ENCODE measurements at regions not wholly inside any gene's neighbourhood (a gene's known extent, or its start where the extent isn't known, plus 50 kb on each side); places are given as distances from the start of the nearest gene placed in this dataset.

DNA sequence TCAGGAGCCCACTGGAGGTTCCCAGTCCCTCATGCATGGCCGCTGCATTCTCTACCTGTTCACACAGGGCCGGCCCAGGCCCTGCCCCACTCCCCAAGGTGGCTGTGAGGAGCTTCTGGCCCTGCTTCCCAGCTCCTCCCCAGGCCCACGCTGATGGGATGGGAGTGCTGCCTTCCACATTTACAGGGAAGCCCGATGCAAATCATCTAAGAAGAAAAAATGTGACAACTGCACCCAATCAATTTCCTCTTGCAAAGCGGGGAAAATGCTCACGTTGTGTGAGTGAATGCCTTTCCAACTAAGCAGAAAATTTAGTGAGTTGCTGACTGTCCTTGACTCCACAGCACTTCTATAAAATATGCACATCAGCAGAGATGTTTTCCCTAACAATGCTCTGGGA is 485.8 kb upstream of the MGMT start:
- POLR2A ChIA-PET = no interaction called here
- Histone ChIP-seq H3K79me2 (ENCODE audit: insufficient read depth) (no peaks in the 10 kb centered on the region), H3K9ac (no peak overlapping the region), H3K9me2 (no peaks in the 10 kb centered on the region), H3K36me3 (replicated peaks in 1 of 2; ENCODE audit: control insufficient read depth in 1 of 2, insufficient read depth in 2 of 2, low read length in 1 of 2) (no peaks in the 10 kb centered on the region), H3K27ac (ENCODE audit: low read depth in 2 of 2, low read length in 1 of 2) (no peak overlapping the region), H4K20me1 (ENCODE audit: insufficient read depth) (no peaks in the 10 kb centered on the region), H3K27me3 (ENCODE audit: insufficient read depth) (no peaks in the 10 kb centered on the region), H3K9me3 (no peaks in the 10 kb centered on the region), H2AFZ (ENCODE audit: low read depth) (no peak overlapping the region), H3F3A (replicated peaks; ENCODE audit: insufficient read depth) (no peaks in the 10 kb centered on the region), H3K4me1 (ENCODE audit: control insufficient read depth in 1 of 2, insufficient read depth in 2 of 2, low read depth in 1 of 2, low read length in 1 of 2) (no peaks in the 10 kb centered on the region), H3K4me2 (no peak overlapping the region), H3K4me3 (ENCODE audit: low read depth in 2 of 2, low read length in 1 of 2) (no peak overlapping the region)
- 16% methylated on average over 4 of the region's 6 CpGs for WGBS (ENCODE audit: low lambda C conversion rate)
- no peak for TF ChIP-seq MEF2A (IDR thresholded peaks at IDR 0.05; ENCODE audit: borderline replicate concordance, low read depth)
- TF ChIP-seq RXRA (IDR thresholded peaks at IDR 0.05; ENCODE audit: borderline replicate concordance, low read depth) = no peak
- no peak for TF ChIP-seq FOXM1 (IDR thresholded peaks at IDR 0.05; ENCODE audit: low read depth)
- no peak for TF ChIP-seq RCOR1 (IDR thresholded peaks at IDR 0.05; ENCODE audit: low read length)
- no peak for TF ChIP-seq PBX3 (IDR thresholded peaks at IDR 0.05)
- CTCF ChIA-PET = interaction anchor here (1.3 to 1.4 kb wide), 2 partner anchors 51 to 713 kb away, joined by 3 to 4 read pairs; no protein-coding TSS in a partner anchor
- DNase-seq = no peak

GRCh38 chr10:128981881-128982615 is 485.0 kb upstream of the MGMT start:
- TF ChIP-seq FOXJ3 (CRISPR knock-in tag; IDR thresholded peaks at IDR 0.05) (no peak), TEAD4 (IDR thresholded peaks at IDR 0.05; ENCODE audit: borderline replicate concordance, insufficient read depth) (no peak), RFX5 (IDR thresholded peaks at IDR 0.05; ENCODE audit: low read length) (no peak), YY1 (IDR thresholded peaks at IDR 0.05; ENCODE audit: low read depth) (no peak), RCOR1 (IDR thresholded peaks at IDR 0.05; ENCODE audit: low read length) (no peak), EP300 (IDR thresholded peaks at IDR 0.05; ENCODE audit: borderline replicate concordance in 1 of 2, low read depth in 1 of 2, low read length in 1 of 2) (no peak), USF1 (IDR thresholded peaks at IDR 0.05; ENCODE audit: borderline replicate concordance, low read depth) (no peak)
- TF ChIP-seq, protein P1, sequence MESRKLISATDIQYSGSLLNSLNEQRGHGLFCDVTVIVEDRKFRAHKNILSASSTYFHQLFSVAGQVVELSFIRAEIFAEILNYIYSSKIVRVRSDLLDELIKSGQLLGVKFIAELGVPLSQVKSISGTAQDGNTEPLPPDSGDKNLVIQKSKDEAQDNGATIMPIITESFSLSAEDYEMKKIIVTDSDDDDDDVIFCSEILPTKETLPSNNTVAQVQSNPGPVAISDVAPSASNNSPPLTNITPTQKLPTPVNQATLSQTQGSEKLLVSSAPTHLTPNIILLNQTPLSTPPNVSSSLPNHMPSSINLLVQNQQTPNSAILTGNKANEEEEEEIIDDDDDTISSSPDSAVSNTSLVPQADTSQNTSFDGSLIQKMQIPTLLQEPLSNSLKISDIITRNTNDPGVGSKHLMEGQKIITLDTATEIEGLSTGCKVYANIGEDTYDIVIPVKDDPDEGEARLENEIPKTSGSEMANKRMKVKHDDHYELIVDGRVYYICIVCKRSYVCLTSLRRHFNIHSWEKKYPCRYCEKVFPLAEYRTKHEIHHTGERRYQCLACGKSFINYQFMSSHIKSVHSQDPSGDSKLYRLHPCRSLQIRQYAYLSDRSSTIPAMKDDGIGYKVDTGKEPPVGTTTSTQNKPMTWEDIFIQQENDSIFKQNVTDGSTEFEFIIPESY (IDR thresholded peaks at IDR 0.05; ENCODE audit: borderline replicate concordance, low read depth) = no peak
- Histone ChIP-seq H4K20me1 (ENCODE audit: insufficient read depth) (no peaks in the 10 kb centered on the region), H3K79me2 (ENCODE audit: insufficient read depth) (no peaks in the 10 kb centered on the region), H3K36me3 (replicated peaks in 1 of 2; ENCODE audit: control insufficient read depth in 1 of 2, insufficient read depth in 2 of 2, low read length in 1 of 2) (no peaks in the 10 kb centered on the region), H3K9me2 (no peaks in the 10 kb centered on the region), H3K27ac (ENCODE audit: low read depth in 2 of 2, low read length in 1 of 2) (no peak overlapping the region), H3K9ac (no peak overlapping the region), H3K27me3 (ENCODE audit: insufficient read depth) (no peaks in the 10 kb centered on the region), H3K9me3 (no peaks in the 10 kb centered on the region), H3F3A (replicated peaks; ENCODE audit: insufficient read depth) (no peaks in the 10 kb centered on the region), H3K4me2 (no peak overlapping the region), H3K4me3 (ENCODE audit: low read depth in 2 of 2, low read length in 1 of 2) (no peak overlapping the region), H2AFZ (ENCODE audit: low read depth) (no peak overlapping the region), H3K4me1 (ENCODE audit: control insufficient read depth in 1 of 2, insufficient read depth in 2 of 2, low read depth in 1 of 2, low read length in 1 of 2) (no peaks in the 10 kb centered on the region)
- DNase-seq = no peak
- ChIA-PET CTCF (interaction anchor here (1.3 to 1.4 kb wide), 2 partner anchors 50 to 714 kb away, joined by 3 to 4 read pairs; no protein-coding TSS in a partner anchor), POLR2A (no interaction called here)
- WGBS (ENCODE audit: low lambda C conversion rate) = 61% methylated on average over 17 of the region's 20 CpGs
